Activated CD4-positive, CD25-positive, alpha-beta regulatory T cell treated with anti-CD3 and anti-CD28 coated beads, Interleukin-2, amount 50 U/mL, for 24 hours (primary cell): ENCODE measurements at regions not wholly inside any gene's neighbourhood (a gene's known extent, or its start where the extent isn't known, plus 50 kb on each side); places are given as distances from the start of the nearest gene placed in this dataset.
"Not testable (repeated sequence)": the region's sequence is repeated elsewhere in the genome, so short reads cannot be mapped to it uniquely, and the experiment has no call there.

ENCODE experiments used
- ATAC-seq, 2 donors: fragments of 150-1000 bp; cut with Tn5 transposase; one replicate each; pipeline ENCODE4 v1.10.0; 2021; ENCODE audit warnings: mild to moderate bottlenecking in 1 of 2, moderate library complexity in 1 of 2

GRCh38 chr11:94235772-94236171 is 68.6 kb upstream of the IZUMO1R start:
- ATAC-seq = not testable (repeated sequence)

- ATAC-seq = not testable (repeated sequence)
Measured at GRCh38 chr11:94236416-94236815, 68.0 kb upstream of the IZUMO1R start.

GRCh38 chr11:94237447-94238153 is 66.8 kb upstream of the IZUMO1R start:
- ATAC-seq = not testable (repeated sequence)

- ATAC-seq = peak in 1 of 2 donors; percentile 32
Measured at GRCh38 chr11:94238154-94238735, 66.1 kb upstream of the IZUMO1R start.

GRCh38 chr11:94238774-94239173 is 65.6 kb upstream of the IZUMO1R start:
- ATAC-seq = not testable (repeated sequence)

GRCh38 chr11:94241896-94242295 is 62.5 kb upstream of the IZUMO1R start:
- ATAC-seq = no peak

- ATAC-seq = no peak
Measured at GRCh38 chr11:94243571-94244515, 60.5 kb upstream of the IZUMO1R start.

- ATAC-seq = no peak
Measured at GRCh38 chr11:94245121-94245520, 59.3 kb upstream of the IZUMO1R start.

- ATAC-seq = not testable (repeated sequence)
Measured at GRCh38 chr11:94248301-94248700, 56.1 kb upstream of the IZUMO1R start.

- ATAC-seq = no peak
Measured at GRCh38 chr11:94254214-94254613, 50.2 kb upstream of the IZUMO1R start.
